Lung microvascular endothelial cell (primary cell): ENCODE measurements at regions not wholly inside any gene's neighbourhood (a gene's known extent, or its start where the extent isn't known, plus 50 kb on each side); places are given as distances from the start of the nearest gene placed in this dataset.

Source experiments
- DNase-seq, 2 donors: peaks; one replicate each; pipeline versions ENCODE4 v3.0.0 to v3.0.0-alpha.2; 2010; ENCODE audit warnings: low read depth in 2 of 2

- DNase-seq = no peak
Measured at GRCh38 chr13:111844222-111844671, 222.7 kb upstream of the SOX1 start.

GRCh38 chr13:111844682-111845081 is 222.3 kb upstream of the SOX1 start:
- no peak for DNase-seq

DNA sequence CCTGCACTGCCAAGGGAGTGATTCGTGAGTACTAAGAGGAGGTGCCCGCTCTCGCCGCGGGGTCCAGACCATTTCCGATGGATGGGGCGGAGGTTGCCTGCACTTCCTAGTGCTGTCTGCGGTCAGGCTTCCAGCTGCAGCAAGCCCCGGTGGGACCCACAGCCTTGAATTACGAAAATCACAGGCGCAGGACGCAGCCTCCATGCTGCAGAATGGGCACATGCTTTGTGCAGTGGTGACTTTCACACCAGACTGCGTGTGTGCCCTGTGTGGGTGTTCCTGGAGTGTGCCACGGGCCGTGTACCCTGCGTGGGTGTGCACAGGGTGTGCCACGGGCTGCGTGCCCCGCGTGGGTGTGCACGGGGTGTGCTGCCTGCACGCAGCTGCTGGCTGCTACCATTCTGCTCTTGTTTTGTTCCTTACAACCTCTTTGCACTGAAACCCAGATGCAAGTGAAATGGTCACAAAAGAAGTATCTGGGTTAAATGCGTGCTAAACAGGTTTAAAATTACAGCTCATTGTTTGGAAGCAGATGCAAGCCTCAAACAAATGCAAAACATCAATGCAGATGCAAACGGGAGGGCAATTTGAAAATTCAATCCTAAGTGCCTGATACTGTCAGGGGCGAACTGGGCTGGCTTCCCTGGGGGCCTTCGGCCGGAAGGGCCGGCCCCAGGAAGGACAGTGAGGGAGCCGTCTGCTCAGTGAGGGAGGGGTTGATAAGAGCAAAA is 221.2 kb upstream of the SOX1 start:
- DNase-seq = no peak

DNA sequence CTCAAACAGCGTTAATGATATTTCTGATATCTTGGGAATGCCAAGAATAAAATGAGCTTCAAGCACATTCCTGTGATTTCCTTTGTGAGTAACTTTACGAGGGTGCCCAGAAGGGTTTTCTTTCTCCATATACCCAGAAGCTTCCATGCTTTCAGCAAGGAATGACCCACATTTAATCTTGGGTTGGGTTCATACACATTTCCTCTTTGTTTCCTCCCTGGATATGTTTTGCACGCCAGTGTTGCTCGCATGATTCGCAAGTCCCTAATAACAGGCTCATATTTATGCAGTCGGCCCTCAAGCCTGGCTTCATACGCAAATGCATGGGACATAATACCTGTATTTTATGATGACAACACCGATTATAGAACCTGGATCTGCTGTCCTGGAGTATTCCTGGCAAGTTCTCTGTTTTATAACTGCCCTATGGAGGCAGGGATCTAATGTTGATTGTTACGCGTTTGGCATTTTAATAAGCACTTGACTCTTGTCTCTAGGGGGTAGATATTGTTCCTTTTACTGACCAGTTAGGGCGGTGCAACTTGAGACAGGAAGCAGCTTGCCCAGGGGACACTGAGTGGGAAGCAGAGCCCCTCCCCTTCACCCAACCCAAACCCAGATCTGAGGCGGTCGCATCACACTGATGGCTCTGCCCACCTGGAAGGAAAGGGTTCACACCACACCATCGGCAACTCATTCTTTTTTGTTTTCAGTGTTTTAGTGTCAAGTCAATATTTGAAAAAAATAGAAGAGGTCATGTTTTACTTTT is 220.4 kb upstream of the SOX1 start:
- no peak for DNase-seq

- no peak for DNase-seq
Measured at GRCh38 chr13:111847964-111848363, 219.0 kb upstream of the SOX1 start.

DNA sequence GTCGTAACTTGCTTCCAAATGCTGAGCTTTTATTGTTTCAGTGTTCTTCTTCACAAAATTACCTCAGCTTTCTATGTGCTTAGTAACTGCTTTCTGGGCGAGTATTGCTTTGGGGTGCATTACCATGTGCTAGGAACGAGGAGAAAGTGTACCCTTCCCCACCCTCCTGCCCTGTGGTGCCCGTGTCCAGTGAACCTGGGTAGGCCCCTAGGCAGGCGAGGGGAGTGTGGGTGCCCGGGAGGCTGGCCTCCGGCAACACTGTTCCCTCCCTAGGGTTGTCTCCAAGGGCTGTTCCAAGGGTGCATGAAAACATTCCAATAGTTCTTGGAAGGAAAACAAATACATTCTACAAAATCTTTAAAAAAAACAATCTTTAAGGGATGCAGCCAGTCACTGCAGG is 216.5 kb upstream of the SOX1 start:
- DNase-seq = no peak

DNA sequence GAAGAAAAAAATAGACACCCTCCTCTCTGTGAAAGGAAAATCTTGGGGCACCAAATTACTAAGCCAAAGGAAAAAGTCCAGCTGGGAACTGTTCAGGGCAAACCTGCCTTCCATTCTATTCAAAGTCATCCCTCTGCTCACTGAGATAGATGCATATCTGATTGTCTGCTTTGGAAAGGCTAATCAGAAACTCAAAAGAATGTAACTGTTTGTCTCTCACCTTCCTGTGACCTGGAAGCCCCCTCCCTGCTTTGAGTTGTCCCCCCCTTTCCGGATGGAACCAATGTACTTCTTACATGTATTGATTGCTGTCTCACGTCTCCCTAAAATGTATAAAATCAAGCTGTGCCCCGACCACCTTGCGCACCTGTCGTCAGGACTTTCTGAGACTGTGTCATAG is 216.0 kb upstream of the SOX1 start:
- no peak for DNase-seq

DNA sequence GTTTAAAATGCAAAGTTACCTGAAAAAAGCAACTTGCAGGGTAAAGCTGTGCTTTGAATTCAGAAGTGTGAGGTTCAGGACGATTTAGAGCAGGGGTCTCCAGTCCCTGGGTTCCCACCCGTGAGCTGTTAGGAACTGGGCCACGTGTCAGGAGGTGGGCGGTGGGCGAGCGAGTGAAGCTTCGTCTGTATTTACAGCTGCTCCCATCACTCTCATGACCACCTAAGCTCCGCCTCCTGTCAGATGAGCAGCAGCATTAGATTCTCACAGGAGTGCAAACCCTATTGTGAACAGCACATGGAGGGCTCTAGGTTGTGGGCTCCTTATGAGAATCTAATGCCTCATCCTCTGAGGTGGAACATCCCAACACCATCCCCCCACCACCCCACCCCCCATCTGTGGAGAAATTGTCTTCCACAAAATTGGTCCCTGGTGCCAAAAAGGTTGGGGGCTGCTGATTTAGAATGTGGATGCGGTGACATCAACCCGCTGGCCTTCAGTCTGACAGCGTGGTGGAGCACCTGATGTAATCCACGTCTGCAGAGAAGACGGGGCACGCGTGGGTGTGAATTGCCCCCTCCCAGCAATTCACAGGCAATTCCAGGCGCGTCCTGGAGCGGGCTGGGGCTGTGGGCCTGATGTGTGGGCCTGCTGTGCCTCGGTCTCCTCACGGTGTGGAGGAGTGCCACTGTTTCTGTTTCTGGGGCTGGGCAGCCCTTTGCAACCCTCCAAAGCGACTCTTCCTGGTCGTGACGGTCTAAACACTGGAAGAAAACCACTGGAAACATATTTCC is 214.0 kb upstream of the SOX1 start:
- no peak for DNase-seq

DNA sequence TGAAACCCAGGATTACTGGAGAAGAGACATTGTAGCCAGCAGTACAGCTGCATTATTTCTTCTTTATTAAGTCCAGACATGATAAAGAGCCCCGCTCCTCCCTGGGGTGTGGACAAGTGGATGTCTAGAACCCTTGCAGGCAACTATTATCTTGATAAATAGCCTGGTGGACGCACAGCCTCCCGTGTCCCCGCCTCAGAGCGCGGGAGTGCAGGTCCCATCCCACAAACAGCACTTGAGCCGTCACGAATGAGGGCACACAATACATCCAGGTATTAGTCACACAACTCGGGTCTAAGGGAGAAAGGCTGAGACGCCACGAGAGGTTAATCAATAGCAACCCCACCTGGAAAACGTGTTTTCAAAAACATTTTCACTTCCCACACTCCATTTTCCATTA is 213.2 kb upstream of the SOX1 start:
- no peak for DNase-seq

- DNase-seq = no peak
Measured at GRCh38 chr13:111854403-111854802, 212.5 kb upstream of the SOX1 start.

GRCh38 chr13:111855191-111855590 is 211.8 kb upstream of the SOX1 start:
- no peak for DNase-seq

- no peak for DNase-seq
Measured at GRCh38 chr13:111855786-111856185, 211.2 kb upstream of the SOX1 start.

DNA sequence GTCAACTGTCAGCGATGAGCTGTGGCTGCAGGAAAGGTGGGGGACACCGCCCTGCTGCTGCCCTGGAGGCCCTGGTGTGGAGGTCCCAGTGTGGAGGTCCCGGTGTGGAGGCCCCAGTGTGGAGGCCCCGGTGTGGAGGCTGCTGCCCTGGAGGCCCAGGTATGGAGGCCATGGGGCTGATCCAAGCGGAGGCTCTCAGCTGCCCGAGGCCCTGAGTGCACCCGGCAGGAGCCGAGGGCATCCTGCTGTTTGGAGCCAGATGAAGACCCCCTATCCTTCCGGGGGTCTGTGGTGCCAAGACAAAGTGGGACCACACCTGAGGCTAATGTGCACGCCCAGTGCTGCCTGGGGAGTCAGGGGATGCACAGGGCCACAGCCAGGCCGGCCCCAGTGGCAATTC is 210.4 kb upstream of the SOX1 start:
- DNase-seq = no peak

DNA sequence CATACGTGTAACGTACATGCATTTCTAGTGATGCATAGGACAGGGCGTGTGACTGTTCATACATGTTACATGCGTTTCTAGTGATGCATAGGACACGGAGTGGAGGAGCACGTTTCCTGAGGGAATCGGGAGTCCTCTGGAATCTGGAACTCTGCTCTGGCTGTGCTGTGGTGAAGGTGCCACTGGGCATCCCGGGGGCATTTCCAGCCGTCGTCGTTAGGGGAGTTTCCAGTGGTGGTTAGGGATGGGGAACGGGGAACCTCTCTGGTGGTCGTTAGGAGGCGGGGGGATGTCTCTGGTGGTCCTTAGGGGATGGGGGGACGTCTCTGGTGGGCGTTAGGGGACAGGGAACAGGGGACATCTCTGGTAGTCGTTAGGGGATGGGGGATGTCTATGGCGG is 209.6 kb upstream of the SOX1 start:
- no peak for DNase-seq

DNA sequence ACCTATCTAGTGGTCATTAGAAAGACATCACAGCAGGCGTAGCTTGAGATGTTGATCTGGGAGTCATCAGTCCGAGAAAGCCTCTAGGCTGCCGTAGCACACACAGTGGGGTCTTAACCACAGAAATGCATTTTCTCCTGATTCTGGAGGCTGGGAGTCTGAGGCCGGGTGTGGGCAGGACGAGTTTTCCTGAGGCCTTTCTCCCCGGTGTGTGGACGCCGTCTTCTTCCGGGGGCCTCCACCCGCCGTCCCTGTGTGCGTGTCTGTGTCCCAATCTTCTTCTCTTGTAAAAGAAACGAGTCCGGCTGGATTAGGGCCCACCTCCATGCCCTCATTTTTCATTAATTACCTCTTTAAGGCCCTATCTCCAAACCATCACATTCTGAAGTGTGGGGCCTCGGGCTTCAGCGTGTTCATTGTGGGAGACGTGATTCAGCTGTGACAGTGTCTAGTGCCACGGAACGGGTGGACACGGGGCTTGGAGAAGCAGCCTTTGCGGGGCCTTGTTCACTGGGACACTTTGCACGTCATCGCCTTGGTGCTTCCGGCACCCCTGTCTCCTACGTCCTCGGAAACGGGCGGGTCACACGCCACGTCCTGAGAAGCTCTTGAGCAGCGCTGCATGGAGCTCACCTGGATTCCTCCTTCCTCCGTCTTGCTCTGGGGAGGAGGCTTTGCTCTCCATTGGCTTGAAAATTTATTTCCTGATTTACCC is 208.9 kb upstream of the SOX1 start:
- no peak for DNase-seq

- no peak for DNase-seq
Measured at GRCh38 chr13:111858571-111858970, 208.4 kb upstream of the SOX1 start.

- no peak for DNase-seq
Measured at GRCh38 chr13:111859354-111860230, 207.4 kb upstream of the SOX1 start.

DNA sequence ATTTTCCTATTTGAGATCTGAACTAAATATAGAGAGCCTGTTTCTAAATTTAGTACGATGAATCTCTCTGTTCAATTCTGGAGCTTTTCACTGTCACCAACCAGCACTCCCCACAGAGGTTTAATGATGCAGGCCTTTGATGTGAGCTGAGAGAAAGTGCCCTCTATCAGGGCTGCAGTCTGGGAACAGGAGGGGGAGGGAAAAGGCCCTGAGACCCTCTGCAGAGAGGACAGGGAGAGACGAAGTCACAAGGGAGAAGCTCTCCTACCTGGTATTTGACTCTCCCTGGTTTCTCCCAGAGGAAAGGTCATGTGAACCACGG is 206.8 kb upstream of the SOX1 start:
- DNase-seq = no peak

DNA sequence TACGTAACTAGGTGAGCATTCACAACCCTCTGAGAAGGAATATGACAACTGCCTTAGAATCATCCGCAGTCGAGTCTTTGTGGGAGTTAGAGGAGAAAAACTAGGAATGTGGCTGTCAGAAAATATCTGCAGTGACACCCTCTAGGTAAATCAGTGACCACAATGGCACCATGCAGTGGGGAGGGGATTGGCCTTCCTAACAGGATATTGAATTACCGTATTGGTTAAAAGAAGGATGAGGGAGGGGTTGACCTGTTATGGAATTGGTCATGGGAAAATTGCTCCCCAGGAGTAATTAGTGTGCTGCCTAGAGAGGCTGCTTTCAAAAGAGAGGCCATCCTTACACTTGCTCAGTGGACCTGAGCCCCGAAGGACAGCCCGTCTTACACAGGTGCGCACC is 205.6 kb upstream of the SOX1 start:
- no peak for DNase-seq

GRCh38 chr13:111861766-111862366 is 205.1 kb upstream of the SOX1 start:
- no peak for DNase-seq
